ENCODE measurements at regions not wholly inside any gene's neighbourhood (a gene's known extent, or its start where the extent isn't known, plus 50 kb on each side); places are given as distances from the start of the nearest gene placed in this dataset.
A peak's percentile ranks its signal among the peaks of the same experiment; 100 is the strongest.

DNA sequence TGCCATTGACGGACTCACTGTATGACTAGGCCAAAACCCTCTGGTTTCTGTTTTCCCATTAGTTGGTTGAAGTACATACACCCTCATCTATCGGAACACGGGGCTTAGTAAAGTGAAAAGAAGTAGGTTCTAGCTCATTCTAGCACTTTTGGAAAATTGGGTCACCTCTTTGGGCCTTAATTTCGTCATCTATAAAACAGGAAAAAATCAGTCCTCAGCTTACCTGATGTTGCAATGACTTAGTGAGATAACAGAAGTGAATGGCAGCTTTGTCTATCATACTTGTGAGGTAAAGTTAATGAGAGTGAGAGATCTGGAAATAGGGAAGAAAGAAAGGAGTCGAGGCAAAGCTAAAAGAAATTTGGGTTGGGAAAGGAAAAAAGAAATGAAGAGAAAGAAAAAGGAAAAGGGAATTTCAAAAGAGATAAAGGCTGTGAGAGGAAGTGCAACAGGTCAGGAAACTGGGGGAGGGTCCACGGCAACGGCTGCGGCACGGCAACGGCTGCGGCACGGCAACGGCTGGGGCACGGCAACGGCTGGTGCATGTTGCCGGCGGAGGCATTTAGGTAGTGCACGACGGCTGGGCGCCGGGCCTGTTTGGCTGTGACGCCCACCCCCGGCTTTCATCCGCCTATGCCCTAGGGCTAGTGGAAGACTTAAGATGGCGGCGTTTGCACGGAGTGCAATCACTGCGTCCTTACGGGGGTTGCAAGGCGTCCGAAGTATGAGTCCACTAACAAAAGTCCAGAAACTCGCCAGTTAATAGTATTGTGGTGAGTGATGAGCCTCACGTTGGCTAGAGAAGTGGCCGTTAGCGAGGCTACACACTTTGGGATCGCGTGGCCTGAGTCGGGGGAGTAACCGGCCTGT is 91.4 kb upstream of the XIST start (continued):
- TF ChIP-seq, protein P1, sequence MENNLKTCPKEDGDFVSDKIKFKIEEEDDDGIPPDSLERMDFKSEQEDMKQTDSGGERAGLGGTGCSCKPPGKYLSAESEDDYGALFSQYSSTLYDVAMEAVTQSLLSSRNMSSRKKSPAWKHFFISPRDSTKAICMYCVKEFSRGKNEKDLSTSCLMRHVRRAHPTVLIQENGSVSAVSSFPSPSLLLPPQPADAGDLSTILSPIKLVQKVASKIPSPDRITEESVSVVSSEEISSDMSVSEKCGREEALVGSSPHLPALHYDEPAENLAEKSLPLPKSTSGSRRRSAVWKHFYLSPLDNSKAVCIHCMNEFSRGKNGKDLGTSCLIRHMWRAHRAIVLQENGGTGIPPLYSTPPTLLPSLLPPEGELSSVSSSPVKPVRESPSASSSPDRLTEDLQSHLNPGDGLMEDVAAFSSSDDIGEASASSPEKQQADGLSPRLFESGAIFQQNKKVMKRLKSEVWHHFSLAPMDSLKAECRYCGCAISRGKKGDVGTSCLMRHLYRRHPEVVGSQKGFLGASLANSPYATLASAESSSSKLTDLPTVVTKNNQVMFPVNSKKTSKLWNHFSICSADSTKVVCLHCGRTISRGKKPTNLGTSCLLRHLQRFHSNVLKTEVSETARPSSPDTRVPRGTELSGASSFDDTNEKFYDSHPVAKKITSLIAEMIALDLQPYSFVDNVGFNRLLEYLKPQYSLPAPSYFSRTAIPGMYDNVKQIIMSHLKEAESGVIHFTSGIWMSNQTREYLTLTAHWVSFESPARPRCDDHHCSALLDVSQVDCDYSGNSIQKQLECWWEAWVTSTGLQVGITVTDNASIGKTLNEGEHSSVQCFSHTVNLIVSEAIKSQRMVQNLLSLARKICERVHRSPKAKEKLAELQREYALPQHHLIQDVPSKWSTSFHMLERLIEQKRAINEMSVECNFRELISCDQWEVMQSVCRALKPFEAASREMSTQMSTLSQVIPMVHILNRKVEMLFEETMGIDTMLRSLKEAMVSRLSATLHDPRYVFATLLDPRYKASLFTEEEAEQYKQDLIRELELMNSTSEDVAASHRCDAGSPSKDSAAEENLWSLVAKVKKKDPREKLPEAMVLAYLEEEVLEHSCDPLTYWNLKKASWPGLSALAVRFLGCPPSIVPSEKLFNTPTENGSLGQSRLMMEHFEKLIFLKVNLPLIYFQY (CRISPR knock-in tag; IDR thresholded peaks at IDR 0.05; ENCODE audit: borderline replicate concordance) = peak; percentile 63; the same call in 1 of the 2 replicates
- TF ChIP-seq FOXK2 (IDR thresholded peaks at IDR 0.05) (0 out of 2 replicates have a peak, but pooled peaks have one; percentile 29), HHEX (CRISPR knock-in tag; IDR thresholded peaks at IDR 0.05) (no peak), ERF (CRISPR knock-in tag; IDR thresholded peaks at IDR 0.05) (peak; percentile 78; the same call in 1 of the 2 replicates), HCFC1 (IDR thresholded peaks at IDR 0.05; ENCODE audit: low read depth, low read length) (peak; percentile 63; the same call in 1 of the 2 replicates), CCAR2 (optimal IDR thresholded peaks at IDR 0.05; ENCODE audit: low read depth, low read length) (no peak), ZNF274 (CRISPR knock-in tag; IDR thresholded peaks at IDR 0.05) (0 out of 2 replicates have a peak, but pooled peaks have one; percentile 43), ZNF224 (CRISPR knock-in tag; IDR thresholded peaks at IDR 0.05) (no peak), RFX5 (IDR thresholded peaks at IDR 0.05; ENCODE audit: low read depth, low read length) (0 out of 2 replicates have a peak, but pooled peaks have one; percentile 20), ZNF678 (CRISPR knock-in tag; IDR thresholded peaks at IDR 0.05) (no peak), SMAD9 (CRISPR knock-in tag; IDR thresholded peaks at IDR 0.05) (no peak), ZNF382 (CRISPR knock-in tag; IDR thresholded peaks at IDR 0.05; ENCODE audit: borderline replicate concordance) (no peak)
- TF ChIP-seq, protein P2, sequence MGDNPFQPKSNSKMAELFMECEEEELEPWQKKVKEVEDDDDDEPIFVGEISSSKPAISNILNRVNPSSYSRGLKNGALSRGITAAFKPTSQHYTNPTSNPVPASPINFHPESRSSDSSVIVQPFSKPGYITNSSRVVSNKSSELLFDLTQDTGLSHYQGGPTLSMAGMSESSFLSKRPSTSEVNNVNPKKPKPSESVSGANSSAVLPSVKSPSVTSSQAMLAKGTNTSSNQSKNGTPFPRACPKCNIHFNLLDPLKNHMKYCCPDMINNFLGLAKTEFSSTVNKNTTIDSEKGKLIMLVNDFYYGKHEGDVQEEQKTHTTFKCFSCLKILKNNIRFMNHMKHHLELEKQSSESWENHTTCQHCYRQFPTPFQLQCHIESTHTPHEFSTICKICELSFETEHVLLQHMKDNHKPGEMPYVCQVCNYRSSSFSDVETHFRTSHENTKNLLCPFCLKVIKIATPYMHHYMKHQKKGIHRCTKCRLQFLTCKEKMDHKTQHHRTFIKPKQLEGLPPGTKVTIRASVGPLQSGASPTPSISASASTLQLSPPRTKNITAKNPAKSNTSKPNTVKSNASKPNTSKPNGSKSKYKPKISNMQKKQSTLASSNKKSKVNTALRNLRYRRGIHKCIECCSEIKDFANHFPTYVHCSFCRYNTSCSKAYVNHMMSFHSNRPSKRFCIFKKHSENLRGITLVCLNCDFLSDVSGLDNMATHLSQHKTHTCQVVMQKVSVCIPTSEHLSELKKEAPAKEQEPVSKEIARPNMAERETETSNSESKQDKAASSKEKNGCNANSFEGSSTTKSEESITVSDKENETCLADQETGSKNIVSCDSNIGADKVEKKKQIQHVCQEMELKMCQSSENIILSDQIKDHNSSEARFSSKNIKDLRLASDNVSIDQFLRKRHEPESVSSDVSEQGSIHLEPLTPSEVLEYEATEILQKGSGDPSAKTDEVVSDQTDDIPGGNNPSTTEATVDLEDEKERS (CRISPR knock-in tag; IDR thresholded peaks at IDR 0.05) = peak; percentile 54; the same call in 1 of the 2 replicates
- TF ChIP-seq, protein P3, sequence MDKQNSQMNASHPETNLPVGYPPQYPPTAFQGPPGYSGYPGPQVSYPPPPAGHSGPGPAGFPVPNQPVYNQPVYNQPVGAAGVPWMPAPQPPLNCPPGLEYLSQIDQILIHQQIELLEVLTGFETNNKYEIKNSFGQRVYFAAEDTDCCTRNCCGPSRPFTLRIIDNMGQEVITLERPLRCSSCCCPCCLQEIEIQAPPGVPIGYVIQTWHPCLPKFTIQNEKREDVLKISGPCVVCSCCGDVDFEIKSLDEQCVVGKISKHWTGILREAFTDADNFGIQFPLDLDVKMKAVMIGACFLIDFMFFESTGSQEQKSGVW (CRISPR knock-in tag; IDR thresholded peaks at IDR 0.05; ENCODE audit: borderline replicate concordance) = no peak
- TF ChIP-seq, protein P4, sequence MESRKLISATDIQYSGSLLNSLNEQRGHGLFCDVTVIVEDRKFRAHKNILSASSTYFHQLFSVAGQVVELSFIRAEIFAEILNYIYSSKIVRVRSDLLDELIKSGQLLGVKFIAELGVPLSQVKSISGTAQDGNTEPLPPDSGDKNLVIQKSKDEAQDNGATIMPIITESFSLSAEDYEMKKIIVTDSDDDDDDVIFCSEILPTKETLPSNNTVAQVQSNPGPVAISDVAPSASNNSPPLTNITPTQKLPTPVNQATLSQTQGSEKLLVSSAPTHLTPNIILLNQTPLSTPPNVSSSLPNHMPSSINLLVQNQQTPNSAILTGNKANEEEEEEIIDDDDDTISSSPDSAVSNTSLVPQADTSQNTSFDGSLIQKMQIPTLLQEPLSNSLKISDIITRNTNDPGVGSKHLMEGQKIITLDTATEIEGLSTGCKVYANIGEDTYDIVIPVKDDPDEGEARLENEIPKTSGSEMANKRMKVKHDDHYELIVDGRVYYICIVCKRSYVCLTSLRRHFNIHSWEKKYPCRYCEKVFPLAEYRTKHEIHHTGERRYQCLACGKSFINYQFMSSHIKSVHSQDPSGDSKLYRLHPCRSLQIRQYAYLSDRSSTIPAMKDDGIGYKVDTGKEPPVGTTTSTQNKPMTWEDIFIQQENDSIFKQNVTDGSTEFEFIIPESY (CRISPR knock-in tag; IDR thresholded peaks at IDR 0.05) = peak; percentile 71; the same call in 1 of the 2 replicates
- TF ChIP-seq, protein P5, sequence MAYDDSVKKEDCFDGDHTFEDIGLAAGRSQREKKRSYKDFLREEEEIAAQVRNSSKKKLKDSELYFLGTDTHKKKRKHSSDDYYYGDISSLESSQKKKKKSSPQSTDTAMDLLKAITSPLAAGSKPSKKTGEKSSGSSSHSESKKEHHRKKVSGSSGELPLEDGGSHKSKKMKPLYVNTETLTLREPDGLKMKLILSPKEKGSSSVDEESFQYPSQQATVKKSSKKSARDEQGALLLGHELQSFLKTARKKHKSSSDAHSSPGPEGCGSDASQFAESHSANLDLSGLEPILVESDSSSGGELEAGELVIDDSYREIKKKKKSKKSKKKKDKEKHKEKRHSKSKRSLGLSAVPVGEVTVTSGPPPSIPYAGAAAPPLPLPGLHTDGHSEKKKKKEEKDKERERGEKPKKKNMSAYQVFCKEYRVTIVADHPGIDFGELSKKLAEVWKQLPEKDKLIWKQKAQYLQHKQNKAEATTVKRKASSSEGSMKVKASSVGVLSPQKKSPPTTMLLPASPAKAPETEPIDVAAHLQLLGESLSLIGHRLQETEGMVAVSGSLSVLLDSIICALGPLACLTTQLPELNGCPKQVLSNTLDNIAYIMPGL (CRISPR knock-in tag; IDR thresholded peaks at IDR 0.05; ENCODE audit: borderline replicate concordance in 1 of 2, low read depth in 1 of 2) = peak; percentile 63 to 73; a peak in 3 of 4 replicates
